Astrocyte (in vitro differentiated cells and primary cell): ENCODE measurements at regions not wholly inside any gene's neighbourhood (a gene's known extent, or its start where the extent isn't known, plus 50 kb on each side); places are given as distances from the start of the nearest gene placed in this dataset.

Experiments used
- CTCF ChIP-seq: IDR thresholded peaks from 2 replicates; pipeline ENCODE4 v1.5.1; 2011; ENCODE audit warnings: low read depth, mild to moderate bottlenecking, inconsistent platforms, low read length, moderate library complexity; ENCODE audit not compliant: insufficient read depth
- EZH2 ChIP-seq: IDR thresholded peaks from 2 replicates; pipeline ENCODE4 v1.6.1; 2012; ENCODE audit warnings: mild to moderate bottlenecking, low read length, inconsistent platforms; ENCODE audit not compliant: insufficient read depth

GRCh38 chr3:22292681-22293080 is 541.7 kb upstream of the ZNF385D start:
- TF ChIP-seq CTCF = no peak
- TF ChIP-seq EZH2 = no peak
